Sciatic nerve (tissue), 2 donors: ENCODE measurements at regions not wholly inside any gene's neighbourhood (a gene's known extent, or its start where the extent isn't known, plus 50 kb on each side); places are given as distances from the start of the nearest gene placed in this dataset.

Experiments
- ATAC-seq: fragments of 200-7000 bp; cut with Tn5 transposase; one replicate; pipeline ENCODE4 v1.9.1; 2020; ENCODE audit warnings: mild to moderate bottlenecking, moderate library complexity
- DNase-seq: peaks from one replicate; pipeline ENCODE4 v3.0.0-alpha.2; 2020; ENCODE audit warnings: low spot score
- intact Hi-C: fragments of 100-400 bp; cut with DNase I; formaldehyde crosslinking; loops from one replicate; pipeline ENCODE4 v1.14.2; 2022
- donor health status: DM: no; HTN: no; CAD: no.
- donor health status: DM: no; HTN: no; CAD: no.

- intact Hi-C loops: no loop called here
- ATAC-seq (no peak), DNase-seq (no peak)
Observed at GRCh38 chr14:58797010-58797429, 159.3 kb downstream of the DACT1 start.

- no peak for DNase-seq
- intact Hi-C loops: no loop called here
- ATAC-seq: no peak
Observed at GRCh38 chr14:58798173-58798572, 160.4 kb downstream of the DACT1 start.

GRCh38 chr14:58801086-58801485, 163.3 kb downstream of the DACT1 start:
- intact Hi-C loops: no loop called here
- no peak for ATAC-seq
- DNase-seq: no peak

DNA sequence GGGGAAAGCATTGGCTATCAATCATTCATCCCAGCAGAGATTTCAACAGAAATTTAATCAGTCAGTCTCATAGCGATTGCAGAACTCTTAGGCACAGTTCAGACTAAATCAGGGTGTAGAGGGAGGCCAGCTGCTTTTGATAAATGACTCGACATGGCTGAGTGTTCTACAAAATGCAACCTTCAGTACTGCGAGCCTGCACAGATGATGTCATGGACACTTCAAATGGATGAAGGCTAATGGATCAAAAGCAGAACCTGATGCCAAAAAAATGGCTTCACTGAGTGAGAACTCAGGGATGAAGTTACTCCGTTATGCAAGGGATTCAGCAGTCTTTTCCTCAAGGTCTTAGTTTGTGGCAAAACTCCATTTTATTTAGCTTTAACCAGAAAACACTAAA, 167.3 kb downstream of the DACT1 start:
- DNase-seq: no peak
- peak; percentile 87 for ATAC-seq
- intact Hi-C loops: no loop called here

GRCh38 chr14:58805605-58806409, 168.0 kb downstream of the DACT1 start:
- ATAC-seq (no peak), DNase-seq (no peak)
- intact Hi-C loops: no loop called here

DNA sequence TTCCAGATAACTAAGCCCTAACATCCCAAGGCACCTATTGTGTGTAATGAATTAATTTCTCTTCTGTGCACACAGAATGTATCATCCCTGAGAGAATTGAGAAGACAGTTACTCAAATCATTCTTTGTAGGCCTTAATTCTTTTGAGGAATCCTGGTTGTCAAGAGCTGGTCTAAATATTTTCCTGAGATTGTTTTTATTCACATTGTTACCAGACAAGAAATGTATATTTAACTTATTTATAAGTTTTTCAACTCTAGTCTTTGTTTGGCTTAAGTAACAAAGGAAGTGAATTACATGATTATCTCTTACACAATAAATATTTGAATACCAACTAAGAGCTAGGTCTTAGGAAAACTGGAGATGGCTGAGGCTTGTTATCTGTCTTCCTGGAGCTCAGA, 169.4 kb downstream of the DACT1 start:
- intact Hi-C loops: no loop called here
- ATAC-seq (no peak), DNase-seq (no peak)

DNA sequence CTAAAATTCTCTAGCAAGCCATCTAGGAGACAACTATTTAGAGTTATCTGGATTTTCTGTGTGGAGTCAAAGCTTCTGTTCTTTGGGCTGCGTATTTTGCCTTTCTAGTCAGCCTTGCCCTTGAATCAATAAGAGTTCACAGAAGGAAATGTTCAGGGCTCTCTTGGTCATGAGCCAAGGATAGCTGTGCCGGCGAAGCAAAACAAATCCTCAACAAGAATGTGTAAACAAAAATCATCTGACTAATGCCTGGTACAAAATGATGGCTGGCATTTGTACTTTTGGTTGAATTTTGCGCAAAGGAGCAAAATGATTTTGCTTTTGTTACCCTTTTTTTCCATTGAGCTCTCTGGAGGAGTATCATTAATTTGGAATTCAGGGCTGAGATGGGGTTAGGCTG, 171.1 kb downstream of the DACT1 start:
- ATAC-seq (peak; percentile 87), DNase-seq (no peak)
- intact Hi-C loops: no loop called here

- no peak for DNase-seq
- intact Hi-C loops: no loop called here
- no peak for ATAC-seq
Observed at GRCh38 chr14:58809520-58809919, 171.8 kb downstream of the DACT1 start.

DNA sequence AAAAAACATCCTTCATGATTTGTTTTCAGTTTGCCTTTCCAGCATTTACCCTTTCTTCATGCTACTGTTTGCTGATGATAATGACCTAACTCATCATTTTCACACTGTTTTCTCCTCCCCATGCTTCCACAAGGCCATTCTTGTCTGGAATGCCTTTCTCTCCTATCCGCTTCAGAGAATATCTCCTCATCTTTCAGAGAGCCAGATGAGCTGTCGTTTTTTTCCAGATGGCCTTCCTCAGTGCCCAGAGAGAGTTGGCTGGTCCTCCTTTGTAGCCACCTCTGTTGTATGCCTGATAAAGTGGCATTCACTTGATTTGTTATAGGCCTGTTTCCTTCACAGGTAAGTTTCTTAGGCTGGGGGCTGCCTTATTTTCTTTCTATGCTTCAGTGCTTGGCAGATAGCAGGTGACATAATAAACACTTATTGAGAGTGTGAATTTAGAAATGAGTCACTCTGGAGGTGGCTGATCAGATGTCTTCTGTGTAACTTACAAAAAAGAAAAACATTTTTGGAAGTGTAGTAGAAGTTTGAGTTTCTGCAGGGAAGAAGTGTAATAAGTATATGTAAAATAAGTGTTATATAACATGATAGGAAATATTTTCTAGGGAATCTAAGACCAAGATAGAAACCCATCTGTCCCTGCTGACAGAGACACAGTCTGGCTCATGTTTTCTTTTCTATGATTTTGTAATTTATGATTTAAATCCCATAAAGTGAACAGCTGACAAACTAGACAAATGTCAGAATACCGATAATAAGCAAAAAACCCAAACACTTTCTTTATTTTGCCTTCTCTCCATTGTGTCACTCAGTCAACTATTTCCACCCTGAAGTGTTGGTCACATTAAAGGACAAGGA, 174.5 kb downstream of the DACT1 start:
- DNase-seq: no peak
- intact Hi-C loops: no loop called here
- ATAC-seq: no peak

DNA sequence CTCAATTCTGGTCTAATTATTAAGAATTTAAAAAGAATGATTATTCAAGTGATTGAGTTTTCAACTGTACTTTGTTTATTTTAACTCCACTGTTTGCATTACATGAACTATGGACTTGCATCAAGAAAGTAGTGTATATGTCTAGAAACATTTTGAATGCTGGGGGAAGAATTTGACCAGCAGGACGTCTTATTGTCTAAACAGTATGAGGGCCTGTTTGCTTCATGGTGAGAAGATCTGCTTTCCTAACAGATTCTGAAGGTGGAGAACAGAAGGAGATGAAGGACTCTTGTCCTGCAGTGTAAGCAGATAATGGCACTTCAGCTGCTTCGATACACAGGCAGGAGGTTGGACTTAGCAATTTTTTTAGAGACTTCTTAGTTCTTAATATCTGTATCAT, 176.0 kb downstream of the DACT1 start:
- ATAC-seq (no peak), DNase-seq (no peak)
- intact Hi-C loops: no loop called here

GRCh38 chr14:58814466-58814865, 176.7 kb downstream of the DACT1 start:
- intact Hi-C loops: no loop called here
- DNase-seq (no peak), ATAC-seq (no peak)

DNA sequence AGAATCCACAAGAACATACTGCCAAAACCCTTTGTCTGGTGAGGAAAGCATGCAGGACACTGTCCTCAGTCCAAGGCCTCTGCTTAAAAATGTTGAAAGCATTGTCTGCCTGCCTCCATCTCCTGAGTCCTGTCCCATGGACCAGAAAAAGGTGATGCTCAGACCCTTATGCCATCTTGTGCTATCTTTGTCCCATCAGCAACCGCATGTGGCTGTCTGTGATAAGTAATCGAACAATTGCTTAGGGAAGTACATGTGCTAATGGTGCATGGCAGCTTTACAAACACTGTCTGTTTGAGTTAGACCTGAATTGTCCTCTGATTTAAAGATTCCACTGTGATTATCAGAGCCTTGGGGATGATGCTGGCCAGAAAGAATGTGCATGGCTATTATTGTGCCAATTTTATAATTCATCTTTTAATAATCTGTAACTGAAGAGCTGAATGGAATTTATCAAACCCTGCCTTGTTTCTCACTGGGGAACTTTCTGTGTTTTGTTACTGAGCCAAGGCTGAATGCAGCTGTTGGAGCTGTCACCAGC, 177.5 kb downstream of the DACT1 start:
- ATAC-seq (peak; percentile 39), DNase-seq (no peak)
- intact Hi-C loops: no loop called here

GRCh38 chr14:58815794-58816193, 178.0 kb downstream of the DACT1 start:
- no peak for ATAC-seq
- DNase-seq: no peak
- intact Hi-C loops: no loop called here

DNA sequence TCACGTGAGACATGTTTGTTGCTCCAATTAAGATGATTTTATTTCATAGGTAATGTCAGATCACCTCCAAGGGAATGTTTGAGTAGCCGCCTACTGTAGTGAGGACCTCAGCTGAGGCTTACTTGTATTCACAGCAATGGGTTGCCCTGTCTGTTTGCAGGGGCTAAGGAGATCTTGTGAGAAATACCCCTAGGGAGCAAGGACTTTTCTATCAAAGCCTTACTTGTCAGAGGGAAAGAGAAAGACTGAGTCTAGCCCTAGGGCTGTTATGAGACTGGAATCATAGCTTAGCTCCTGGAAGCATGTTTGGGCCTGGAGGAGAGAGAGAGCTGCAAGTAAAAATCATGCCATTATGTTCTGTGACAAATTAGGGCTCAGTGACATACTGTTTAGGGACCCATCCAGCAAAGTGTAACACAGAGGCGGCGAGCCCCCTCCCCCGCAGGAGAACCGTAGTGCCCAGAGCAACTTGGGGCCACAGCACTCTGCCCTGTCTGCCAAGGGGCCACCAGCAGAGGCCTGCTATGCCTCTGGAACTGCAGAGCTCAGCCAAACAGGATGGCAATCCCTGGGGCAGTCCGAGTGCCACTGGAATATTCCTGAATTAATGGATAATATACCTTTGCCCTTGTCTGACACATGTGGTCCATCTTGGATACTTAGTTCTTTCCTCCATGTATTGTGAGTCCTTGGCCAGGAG, 178.8 kb downstream of the DACT1 start:
- DNase-seq: no peak
- intact Hi-C loops: no loop called here
- no peak for ATAC-seq

- DNase-seq (no peak), ATAC-seq (no peak)
- intact Hi-C loops: no loop called here
Observed at GRCh38 chr14:58817846-58818245, 180.1 kb downstream of the DACT1 start.

DNA sequence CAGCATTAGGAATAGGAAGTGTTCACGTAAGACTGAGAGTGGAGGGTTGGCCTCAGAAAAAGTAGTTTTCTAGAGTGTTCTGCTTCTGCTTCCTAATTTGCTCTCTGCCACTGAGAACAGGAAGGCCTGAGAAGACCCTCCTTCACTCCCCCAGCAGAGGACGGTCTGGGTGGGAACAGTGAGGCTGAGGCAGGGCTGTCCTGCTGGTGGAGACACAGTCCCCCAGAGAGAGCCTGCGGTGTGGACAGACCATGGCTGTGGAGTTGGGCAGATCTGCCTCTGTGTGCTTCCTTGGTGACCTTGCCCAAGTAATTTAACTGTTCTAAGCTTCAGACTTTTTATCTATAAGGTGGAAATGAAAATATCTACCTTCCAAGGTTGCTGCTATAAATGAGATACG, 182.3 kb downstream of the DACT1 start:
- no peak for DNase-seq
- ATAC-seq: no peak
- intact Hi-C loops: no loop called here

GRCh38 chr14:58821421-58821820, 183.7 kb downstream of the DACT1 start:
- intact Hi-C loops: no loop called here
- DNase-seq (no peak), ATAC-seq (no peak)

GRCh38 chr14:58822856-58823255, 185.1 kb downstream of the DACT1 start:
- intact Hi-C loops: no loop called here
- ATAC-seq (no peak), DNase-seq (no peak)

- ATAC-seq (no peak), DNase-seq (no peak)
- intact Hi-C loops: no loop called here
Observed at GRCh38 chr14:58823312-58823711, 185.6 kb downstream of the DACT1 start.

DNA sequence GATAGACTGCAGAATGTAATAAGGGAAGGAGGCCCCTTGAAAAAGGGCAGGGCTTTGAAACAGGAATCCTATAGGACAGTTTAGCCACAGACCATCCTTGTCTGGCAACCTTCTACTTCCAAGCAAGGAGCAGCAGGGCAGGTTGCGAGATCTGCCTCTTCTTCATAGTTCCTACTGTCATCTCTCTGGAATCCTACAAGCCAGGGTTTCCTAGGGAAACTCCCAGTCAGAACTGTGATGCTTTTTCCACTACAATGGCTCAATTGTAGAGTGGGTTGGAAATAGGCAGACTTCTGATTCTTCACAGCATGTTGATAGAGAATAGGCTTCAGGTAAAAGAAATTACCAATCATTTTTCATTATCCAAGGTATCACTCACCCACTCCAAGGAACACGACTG, 186.3 kb downstream of the DACT1 start:
- DNase-seq: no peak
- intact Hi-C loops: no loop called here
- no peak for ATAC-seq
